B cell (primary cell): ENCODE measurements at regions not wholly inside any gene's neighbourhood (a gene's known extent, or its start where the extent isn't known, plus 50 kb on each side); places are given as distances from the start of the nearest gene placed in this dataset.

Experiments used
- ATAC-seq: fragments of 200-7000 bp; cut with Tn5 transposase; one replicate; pipeline ENCODE4 v1.10.0; 2021; ENCODE audit warnings: low read depth, mild to moderate bottlenecking, moderate number of reproducible peaks, moderate library complexity
- CTCF ChIA-PET: fragments of 350-600 bp; sonication (Branson Sonifier 250); formaldehyde crosslinking; loops from one replicate; lab custom pipeline; 2021; ENCODE audit warnings: antibody characterized with exemption, inconsistent platforms; lab: Charles Lee
- POLR2A ChIA-PET: fragments of 350-600 bp; sonication (Branson Sonifier 250); formaldehyde crosslinking; loops from one replicate; lab custom pipeline; 2021; ENCODE audit warnings: antibody characterized with exemption; lab: Charles Lee
- DNase-seq: peaks from one replicate; pipeline ENCODE4 v3.0.0; 2013
- H2AFZ ChIP-seq: 2 replicates; pipeline ENCODE4 v1.6.1; 2012; ENCODE audit warnings: mild to moderate bottlenecking, low read depth, low read length; ENCODE audit not compliant: insufficient read depth, poor library complexity, severe bottlenecking
- H3K27ac ChIP-seq, 2 donors: 1 replicate in 1 of 2; 2 replicates in 1 of 2; pipeline ENCODE4 v1.5.1; 2012 to 2013; ENCODE audit warnings: low read length in 2 of 2, mild to moderate bottlenecking in 2 of 2, moderate library complexity in 1 of 2
- H3K27me3 ChIP-seq, 4 experiments: fragments of 200-600 bp in 1 of 4; sonication (generic) in 1 of 4; replicated peaks in 1 of 4; 1 replicate in 2 of 4; 2 replicates in 2 of 4; pipeline versions ENCODE4 v1.6.1 to v1.7.0; 2013 to 2016; ENCODE audit warnings: low read length in 3 of 4, mild to moderate bottlenecking in 2 of 4, mixed read lengths in 1 of 4, moderate library complexity in 1 of 4; ENCODE audit not compliant: insufficient read depth in 4 of 4, control insufficient read depth in 3 of 4; ENCODE audit errors: control extremely low read depth in 1 of 4
- H3K36me3 ChIP-seq, 2 experiments: replicated peaks in 1 of 2; 1 replicate in 1 of 2; 2 replicates in 1 of 2; pipeline versions ENCODE4 v1.6.1 to v1.7.1; 2013; ENCODE audit warnings: low read length in 1 of 2; ENCODE audit not compliant: insufficient read depth in 2 of 2, control insufficient read depth in 1 of 2; ENCODE audit errors: control extremely low read depth in 1 of 2, extremely low read depth in 1 of 2
- H3K4me1 ChIP-seq, 2 donors: fragments of 200-600 bp in 1 of 2; sonication (generic) in 1 of 2; 1 replicate in 1 of 2; 2 replicates in 1 of 2; pipeline versions ENCODE4 v1.5.1 to v1.6.1; 2013 to 2017; ENCODE audit warnings: low read length in 2 of 2; ENCODE audit not compliant: control insufficient read depth in 2 of 2, insufficient read depth in 2 of 2
- H3K4me2 ChIP-seq: replicated peaks from 2 replicates; pipeline ENCODE3; 2012; ENCODE audit warnings: mild to moderate bottlenecking, low read depth, low read length; ENCODE audit not compliant: poor library complexity, severe bottlenecking
- H3K4me3 ChIP-seq, 5 experiments: fragments of 200-600 bp in 1 of 5; sonication (generic) in 1 of 5; 1 replicate in 3 of 5; 2 replicates in 2 of 5; pipeline versions ENCODE4 v1.5.1 to v1.7.0; 2011 to 2016; ENCODE audit warnings: low read length in 4 of 5, mild to moderate bottlenecking in 4 of 5, low read depth in 2 of 5, control low read depth in 1 of 5, moderate library complexity in 1 of 5; ENCODE audit not compliant: insufficient read depth in 1 of 5; ENCODE audit errors: control extremely low read depth in 1 of 5, extremely low read depth in 1 of 5
- H3K79me2 ChIP-seq: fragments of 200-600 bp; sonication (generic); one replicate; pipeline ENCODE4 v1.6.0; 2016; ENCODE audit warnings: low read length; ENCODE audit not compliant: control insufficient read depth, insufficient read depth
- H3K9ac ChIP-seq: fragments of 200-600 bp; sonication (generic); 2 replicates; pipeline ENCODE4 v1.6.1; 2017; ENCODE audit warnings: mild to moderate bottlenecking, low read length, moderate library complexity
- H3K9me3 ChIP-seq, 3 donors: one replicate each; pipeline versions ENCODE4 v1.6.1 to v1.7.1; 2013; ENCODE audit warnings: low read length in 2 of 3; ENCODE audit not compliant: control insufficient read depth in 2 of 3, insufficient read depth in 1 of 3; ENCODE audit errors: control extremely low read depth in 1 of 3
- H4K20me1 ChIP-seq: 2 replicates; pipeline ENCODE4 v1.6.0; 2012; ENCODE audit warnings: mild to moderate bottlenecking, low read length; ENCODE audit not compliant: insufficient read depth, control insufficient read depth, poor library complexity, severe bottlenecking
- H3K27ac Mint-ChIP-seq: one replicate; pipeline ENCODE4 v1.8.0; 2021; ENCODE audit warnings: mixed read lengths
- H3K27me3 Mint-ChIP-seq: one replicate; pipeline ENCODE4 v1.8.0; 2021; ENCODE audit warnings: mixed read lengths
- H3K4me1 Mint-ChIP-seq: one replicate; pipeline ENCODE4 v1.8.0; 2021; ENCODE audit warnings: mixed read lengths
- H3K4me3 Mint-ChIP-seq: one replicate; pipeline ENCODE4 v1.8.0; 2021; ENCODE audit warnings: mixed read lengths
- H3K9me3 Mint-ChIP-seq: one replicate; pipeline ENCODE4 v1.8.0; 2022; ENCODE audit warnings: mixed read lengths; ENCODE audit not compliant: insufficient read depth
- CTCF ChIP-seq: fragments of 200-600 bp; IDR thresholded peaks from one replicate; pipeline ENCODE4 v1.8.0; 2022; ENCODE audit warnings: antibody characterized with exemption, mild to moderate bottlenecking
- EZH2 ChIP-seq: IDR thresholded peaks from 2 replicates; pipeline ENCODE4 v1.6.1; 2012; ENCODE audit warnings: borderline replicate concordance, low read depth, mild to moderate bottlenecking, moderate library complexity, low read length; ENCODE audit not compliant: insufficient read depth, poor library complexity, severe bottlenecking
- WGBS: methylation state at CpG from one replicate; pipeline ENCODE4 v1.1.5; 2013; ENCODE audit warnings: missing lambda C conversion rate; ENCODE audit not compliant: insufficient coverage; 5-methylcytosine and 5-hydroxymethylcytosine counted together
- intact Hi-C: fragments of 100-400 bp; cut with micrococcal nuclease; formaldehyde crosslinking; loops from one replicate; pipeline ENCODE4 v1.10.0; 2022

GRCh38 chr1:173420330-173420806, 56.8 kb upstream of the PRDX6 start:
- Histone ChIP-seq H4K20me1 (no peaks in the 10 kb centered on the region), H3K9me3 (no peaks in the 10 kb centered on the region), H3K79me2 (no peaks in the 10 kb centered on the region), H3K27me3 (no peaks in the 10 kb centered on the region), H3K4me2 (peak overlapping the region; percentile 49), H3K36me3 (no peaks in the 10 kb centered on the region), H3K9ac (no peak overlapping the region), H3K27ac (no peak overlapping the region), H2AFZ (peak overlapping the region; percentile 57), H3K4me1 (peaks cover 35 to 44% of the 10 kb centered on the region in 2 donors), H3K4me3 (no peak overlapping the region)
- WGBS: no CpG with 5 or more reads among the region's 7 CpGs
- Mint-ChIP-seq H3K4me1 (peaks cover 55% of the 10 kb centered on the region), H3K27me3 (no peaks in the 10 kb centered on the region), H3K9me3 (no peaks in the 10 kb centered on the region), H3K4me3 (peak overlapping the region; percentile 44), H3K27ac (peak overlapping the region; percentile 77)
- DNase-seq: peak; percentile 84
- TF ChIP-seq CTCF (peak; percentile 94), EZH2 (no peak)
- ATAC-seq: peak; percentile 36
- ChIA-PET CTCF (interaction anchor here (0.6 to 6.2 kb wide), 28 partner anchors 9 to 1015 kb away, joined by 3 to 85 read pairs (median 4); partner anchors contain the start of genes CENPL, DARS2, GAS5 and PRDX6), POLR2A (interaction anchor here (0.9 kb wide), 1 partner anchor 658 kb away, joined by 4 read pairs; no protein-coding TSS in a partner anchor)
- intact Hi-C loops: loop anchor here (1.0 to 10.0 kb wide), 6 partner anchors 9 to 1324 kb away; partner anchors contain the start of genes CENPL and DARS2

- no peak overlapping the region for H3K4me3 Mint-ChIP-seq
- CTCF ChIA-PET: interaction anchor here (0.8 to 6.2 kb wide), 5 partner anchors 9 to 677 kb away, joined by 4 to 60 read pairs (median 5); partner anchors contain the start of genes CENPL and DARS2
- no peak overlapping the region for H3K4me2 ChIP-seq
- H4K20me1 ChIP-seq: no peaks in the 10 kb centered on the region
- no peaks in the 10 kb centered on the region for H3K79me2 ChIP-seq
- H2AFZ ChIP-seq: no peak overlapping the region
- no peak for DNase-seq
- H3K4me1 ChIP-seq: peaks cover 26 to 35% of the 10 kb centered on the region in 2 donors
- no peaks in the 10 kb centered on the region for H3K9me3 Mint-ChIP-seq
- POLR2A ChIA-PET: no interaction called here
- no peak overlapping the region for H3K27ac Mint-ChIP-seq
- no peak overlapping the region for H3K9ac ChIP-seq
- intact Hi-C loops: loop anchor here (2.0 to 10.0 kb wide), 2 partner anchors 514 to 1324 kb away; no protein-coding TSS in a partner anchor
- no peak overlapping the region for H3K27ac ChIP-seq
- H3K27me3 ChIP-seq: no peaks in the 10 kb centered on the region
- H3K4me1 Mint-ChIP-seq: peaks cover 45% of the 10 kb centered on the region
- no peaks in the 10 kb centered on the region for H3K36me3 ChIP-seq
- H3K27me3 Mint-ChIP-seq: no peaks in the 10 kb centered on the region
- no peak overlapping the region for H3K4me3 ChIP-seq
- TF ChIP-seq EZH2 (no peak), CTCF (no peak)
- no peaks in the 10 kb centered on the region for H3K9me3 ChIP-seq
- ATAC-seq: no peak
- 100% methylated on average over 2 of the region's 4 CpGs for WGBS
Observed at GRCh38 chr1:173421286-173421685, 55.8 kb upstream of the PRDX6 start.
